ENCODE measurements at regions not wholly inside any gene's neighbourhood (a gene's known extent, or its start where the extent isn't known, plus 50 kb on each side); places are given as distances from the start of the nearest gene placed in this dataset.

- TF ChIP-seq POLR2A (IDR thresholded peaks at IDR 0.05) (no peak), CTCF (IDR thresholded peaks at IDR 0.05) (no peak)
Measured at GRCh38 chr10:78462726-78463228, 429.1 kb downstream of the RPS24 start.
